ENCODE measurements at regions not wholly inside any gene's neighbourhood (a gene's known extent, or its start where the extent isn't known, plus 50 kb on each side); places are given as distances from the start of the nearest gene placed in this dataset.

GRCh38 chr1:87239997-87240605 lies 88.6 kb upstream of the LMO4 start:
- H3K27ac ChIP-seq (ENCODE audit: low read depth in 2 of 2, low read length in 2 of 2) = no peak overlapping the region
- no peaks in the 10 kb centered on the region for H3K9me3 ChIP-seq (ENCODE audit: control insufficient read depth in 2 of 2, low read length in 2 of 2)
- no peaks in the 10 kb centered on the region for H3K27me3 ChIP-seq (ENCODE audit: control insufficient read depth in 2 of 2, insufficient read depth in 2 of 2, low read length in 2 of 2)
- no peaks in the 10 kb centered on the region for H3K4me1 ChIP-seq (ENCODE audit: control insufficient read depth in 2 of 2, insufficient read depth in 2 of 2, low read length in 2 of 2)
- no peaks in the 10 kb centered on the region for H3K36me3 ChIP-seq (ENCODE audit: control insufficient read depth in 2 of 2, insufficient read depth in 2 of 2, low read length in 2 of 2)
- H3K9ac ChIP-seq (ENCODE audit: low read depth in 1 of 2, low read length in 2 of 2) = no peak overlapping the region
- H3K4me3 ChIP-seq (ENCODE audit: low read length in 2 of 2) = no peak overlapping the region

- Histone ChIP-seq H3K4me1 (ENCODE audit: control insufficient read depth in 2 of 2, insufficient read depth in 2 of 2, low read length in 2 of 2) (no peaks in the 10 kb centered on the region), H3K9me3 (ENCODE audit: control insufficient read depth in 2 of 2, low read length in 2 of 2) (no peaks in the 10 kb centered on the region), H3K27me3 (ENCODE audit: control insufficient read depth in 2 of 2, insufficient read depth in 2 of 2, low read length in 2 of 2) (no peaks in the 10 kb centered on the region)
Measured at GRCh38 chr1:87240661-87241285, 87.9 kb upstream of the LMO4 start.

GRCh38 chr1:87242445-87243185 lies 86.1 kb upstream of the LMO4 start:
- H3K9me3 ChIP-seq (ENCODE audit: control insufficient read depth in 2 of 2, low read length in 2 of 2) = no peaks in the 10 kb centered on the region
- H3K27me3 ChIP-seq (ENCODE audit: control insufficient read depth in 2 of 2, insufficient read depth in 2 of 2, low read length in 2 of 2) = no peaks in the 10 kb centered on the region
- no peaks in the 10 kb centered on the region for H3K4me1 ChIP-seq (ENCODE audit: control insufficient read depth in 2 of 2, insufficient read depth in 2 of 2, low read length in 2 of 2)
- H3K27ac ChIP-seq (ENCODE audit: low read depth in 2 of 2, low read length in 2 of 2) = no peak overlapping the region
- no peaks in the 10 kb centered on the region for H3K36me3 ChIP-seq (ENCODE audit: control insufficient read depth in 2 of 2, insufficient read depth in 2 of 2, low read length in 2 of 2)
- H3K9ac ChIP-seq (ENCODE audit: low read depth in 1 of 2, low read length in 2 of 2) = no peak overlapping the region
- H3K4me3 ChIP-seq (ENCODE audit: low read length in 2 of 2) = no peak overlapping the region

More at GRCh38 chr1:87240661-87241285, 87.9 kb upstream of the LMO4 start:
- Histone ChIP-seq H3K27ac (ENCODE audit: low read depth in 2 of 2, low read length in 2 of 2) (no peak overlapping the region), H3K4me3 (ENCODE audit: low read length in 2 of 2) (no peak overlapping the region), H3K36me3 (ENCODE audit: control insufficient read depth in 2 of 2, insufficient read depth in 2 of 2, low read length in 2 of 2) (no peaks in the 10 kb centered on the region), H3K9ac (ENCODE audit: low read depth in 1 of 2, low read length in 2 of 2) (no peak overlapping the region)

- Histone ChIP-seq H3K4me1 (ENCODE audit: control insufficient read depth in 2 of 2, insufficient read depth in 2 of 2, low read length in 2 of 2) (no peaks in the 10 kb centered on the region), H3K9ac (ENCODE audit: low read depth in 1 of 2, low read length in 2 of 2) (no peak overlapping the region), H3K27me3 (ENCODE audit: control insufficient read depth in 2 of 2, insufficient read depth in 2 of 2, low read length in 2 of 2) (no peaks in the 10 kb centered on the region), H3K27ac (ENCODE audit: low read depth in 2 of 2, low read length in 2 of 2) (no peak overlapping the region), H3K9me3 (ENCODE audit: control insufficient read depth in 2 of 2, low read length in 2 of 2) (no peaks in the 10 kb centered on the region), H3K4me3 (ENCODE audit: low read length in 2 of 2) (no peak overlapping the region), H3K36me3 (ENCODE audit: control insufficient read depth in 2 of 2, insufficient read depth in 2 of 2, low read length in 2 of 2) (no peaks in the 10 kb centered on the region)
Measured at GRCh38 chr1:87243573-87243972, 85.1 kb upstream of the LMO4 start.

GRCh38 chr1:87246436-87246835 lies 82.2 kb upstream of the LMO4 start:
- Histone ChIP-seq H3K27ac (ENCODE audit: low read depth in 2 of 2, low read length in 2 of 2) (no peak overlapping the region), H3K27me3 (ENCODE audit: control insufficient read depth in 2 of 2, insufficient read depth in 2 of 2, low read length in 2 of 2) (no peaks in the 10 kb centered on the region), H3K9ac (ENCODE audit: low read depth in 1 of 2, low read length in 2 of 2) (no peak overlapping the region), H3K4me3 (ENCODE audit: low read length in 2 of 2) (no peak overlapping the region), H3K9me3 (ENCODE audit: control insufficient read depth in 2 of 2, low read length in 2 of 2) (no peaks in the 10 kb centered on the region), H3K4me1 (ENCODE audit: control insufficient read depth in 2 of 2, insufficient read depth in 2 of 2, low read length in 2 of 2) (no peaks in the 10 kb centered on the region), H3K36me3 (ENCODE audit: control insufficient read depth in 2 of 2, insufficient read depth in 2 of 2, low read length in 2 of 2) (no peaks in the 10 kb centered on the region)

GRCh38 chr1:87249803-87250202 lies 78.9 kb upstream of the LMO4 start:
- H3K27me3 ChIP-seq (ENCODE audit: control insufficient read depth in 2 of 2, insufficient read depth in 2 of 2, low read length in 2 of 2) = no peaks in the 10 kb centered on the region
- no peak overlapping the region for H3K9ac ChIP-seq (ENCODE audit: low read depth in 1 of 2, low read length in 2 of 2)
- no peak overlapping the region for H3K4me3 ChIP-seq (ENCODE audit: low read length in 2 of 2)
- no peaks in the 10 kb centered on the region for H3K4me1 ChIP-seq (ENCODE audit: control insufficient read depth in 2 of 2, insufficient read depth in 2 of 2, low read length in 2 of 2)
- H3K27ac ChIP-seq (ENCODE audit: low read depth in 2 of 2, low read length in 2 of 2) = no peak overlapping the region
- H3K9me3 ChIP-seq (ENCODE audit: control insufficient read depth in 2 of 2, low read length in 2 of 2) = no peaks in the 10 kb centered on the region
- H3K36me3 ChIP-seq (ENCODE audit: control insufficient read depth in 2 of 2, insufficient read depth in 2 of 2, low read length in 2 of 2) = no peaks in the 10 kb centered on the region

GRCh38 chr1:87250336-87250735 lies 78.3 kb upstream of the LMO4 start:
- H3K9ac ChIP-seq (ENCODE audit: low read depth in 1 of 2, low read length in 2 of 2) = no peak overlapping the region
- no peak overlapping the region for H3K27ac ChIP-seq (ENCODE audit: low read depth in 2 of 2, low read length in 2 of 2)
- H3K4me3 ChIP-seq (ENCODE audit: low read length in 2 of 2) = no peak overlapping the region
- no peaks in the 10 kb centered on the region for H3K9me3 ChIP-seq (ENCODE audit: control insufficient read depth in 2 of 2, low read length in 2 of 2)
- H3K36me3 ChIP-seq (ENCODE audit: control insufficient read depth in 2 of 2, insufficient read depth in 2 of 2, low read length in 2 of 2) = no peaks in the 10 kb centered on the region
- H3K27me3 ChIP-seq (ENCODE audit: control insufficient read depth in 2 of 2, insufficient read depth in 2 of 2, low read length in 2 of 2) = no peaks in the 10 kb centered on the region
- no peaks in the 10 kb centered on the region for H3K4me1 ChIP-seq (ENCODE audit: control insufficient read depth in 2 of 2, insufficient read depth in 2 of 2, low read length in 2 of 2)

- no peaks in the 10 kb centered on the region for H3K27me3 ChIP-seq (ENCODE audit: control insufficient read depth in 2 of 2, insufficient read depth in 2 of 2, low read length in 2 of 2)
- H3K9me3 ChIP-seq (ENCODE audit: control insufficient read depth in 2 of 2, low read length in 2 of 2) = no peaks in the 10 kb centered on the region
- H3K36me3 ChIP-seq (ENCODE audit: control insufficient read depth in 2 of 2, insufficient read depth in 2 of 2, low read length in 2 of 2) = no peaks in the 10 kb centered on the region
- no peak overlapping the region for H3K9ac ChIP-seq (ENCODE audit: low read depth in 1 of 2, low read length in 2 of 2)
- H3K4me1 ChIP-seq (ENCODE audit: control insufficient read depth in 2 of 2, insufficient read depth in 2 of 2, low read length in 2 of 2) = no peaks in the 10 kb centered on the region
- H3K4me3 ChIP-seq (ENCODE audit: low read length in 2 of 2) = no peak overlapping the region
- no peak overlapping the region for H3K27ac ChIP-seq (ENCODE audit: low read depth in 2 of 2, low read length in 2 of 2)
Measured at GRCh38 chr1:87252406-87252805, 76.3 kb upstream of the LMO4 start.

GRCh38 chr1:87262688-87263087 lies 66.0 kb upstream of the LMO4 start:
- no peaks in the 10 kb centered on the region for H3K27me3 ChIP-seq (ENCODE audit: control insufficient read depth in 2 of 2, insufficient read depth in 2 of 2, low read length in 2 of 2)
- H3K27ac ChIP-seq (ENCODE audit: low read depth in 2 of 2, low read length in 2 of 2) = no peak overlapping the region
- no peaks in the 10 kb centered on the region for H3K36me3 ChIP-seq (ENCODE audit: control insufficient read depth in 2 of 2, insufficient read depth in 2 of 2, low read length in 2 of 2)
- H3K4me1 ChIP-seq (ENCODE audit: control insufficient read depth in 2 of 2, insufficient read depth in 2 of 2, low read length in 2 of 2) = no peaks in the 10 kb centered on the region
- no peaks in the 10 kb centered on the region for H3K9me3 ChIP-seq (ENCODE audit: control insufficient read depth in 2 of 2, low read length in 2 of 2)
- H3K4me3 ChIP-seq (ENCODE audit: low read length in 2 of 2) = no peak overlapping the region
- H3K9ac ChIP-seq (ENCODE audit: low read depth in 1 of 2, low read length in 2 of 2) = no peak overlapping the region

GRCh38 chr1:87263281-87263680 lies 65.4 kb upstream of the LMO4 start:
- H3K9me3 ChIP-seq (ENCODE audit: control insufficient read depth in 2 of 2, low read length in 2 of 2) = no peaks in the 10 kb centered on the region
- no peak overlapping the region for H3K27ac ChIP-seq (ENCODE audit: low read depth in 2 of 2, low read length in 2 of 2)
- H3K27me3 ChIP-seq (ENCODE audit: control insufficient read depth in 2 of 2, insufficient read depth in 2 of 2, low read length in 2 of 2) = no peaks in the 10 kb centered on the region
- no peak overlapping the region for H3K4me3 ChIP-seq (ENCODE audit: low read length in 2 of 2)
- no peak overlapping the region for H3K9ac ChIP-seq (ENCODE audit: low read depth in 1 of 2, low read length in 2 of 2)
- no peaks in the 10 kb centered on the region for H3K4me1 ChIP-seq (ENCODE audit: control insufficient read depth in 2 of 2, insufficient read depth in 2 of 2, low read length in 2 of 2)
- no peaks in the 10 kb centered on the region for H3K36me3 ChIP-seq (ENCODE audit: control insufficient read depth in 2 of 2, insufficient read depth in 2 of 2, low read length in 2 of 2)

All from mucosa of rectum (tissue), 2 donors.